Mucosa of descending colon (tissue), 3 donors: ENCODE measurements at regions not wholly inside any gene's neighbourhood (a gene's known extent, or its start where the extent isn't known, plus 50 kb on each side); places are given as distances from the start of the nearest gene placed in this dataset.

ENCODE experiments used
- ATAC-seq: fragments of 200-7000 bp; cut with Tn5 transposase; one replicate; pipeline ENCODE4 v1.9.1; 2020; ENCODE audit warnings: mild to moderate bottlenecking, moderate library complexity
- DNase-seq, 3 donors: peaks; one replicate each; pipeline ENCODE4 v3.0.0-alpha.2; 2020
- H3K36me3 ChIP-seq: fragments of 200-600 bp; one replicate; pipeline ENCODE4 v1.8.0; 2021; ENCODE audit warnings: low read depth, mild to moderate bottlenecking
- H3K4me1 ChIP-seq: fragments of 200-600 bp; one replicate; pipeline ENCODE4 v1.8.0; 2021; ENCODE audit warnings: low read depth, mild to moderate bottlenecking
- H3K4me3 ChIP-seq: fragments of 200-600 bp; one replicate; pipeline ENCODE4 v1.8.0; 2021; ENCODE audit warnings: mild to moderate bottlenecking
- H3K9me3 ChIP-seq: fragments of 200-600 bp; one replicate; pipeline ENCODE4 v1.8.0; 2021; ENCODE audit warnings: mild to moderate bottlenecking
- intact Hi-C, 2 donors: fragments of 100-400 bp; cut with DNase I in 1 of 2; cut with micrococcal nuclease in 1 of 2; formaldehyde crosslinking; loops; one replicate each; pipeline versions ENCODE4 v1.11.0 to v1.11.1; 2022; cut with DNase I, micrococcal nuclease
- TF ChIP-seq, protein P1 (sequence below): fragments of 200-600 bp; IDR thresholded peaks from one replicate; pipeline ENCODE4 v1.8.0; 2022; ENCODE audit warnings: antibody characterized with exemption, mild to moderate bottlenecking
- donor health status: DM: no; HTN: no; CAD: no; lungs with moderate emphysema.
- donor health status: DM: no; HTN: no; CAD: no.
- donor health status: DM: no; HTN: yes; CAD: no.

DNA sequence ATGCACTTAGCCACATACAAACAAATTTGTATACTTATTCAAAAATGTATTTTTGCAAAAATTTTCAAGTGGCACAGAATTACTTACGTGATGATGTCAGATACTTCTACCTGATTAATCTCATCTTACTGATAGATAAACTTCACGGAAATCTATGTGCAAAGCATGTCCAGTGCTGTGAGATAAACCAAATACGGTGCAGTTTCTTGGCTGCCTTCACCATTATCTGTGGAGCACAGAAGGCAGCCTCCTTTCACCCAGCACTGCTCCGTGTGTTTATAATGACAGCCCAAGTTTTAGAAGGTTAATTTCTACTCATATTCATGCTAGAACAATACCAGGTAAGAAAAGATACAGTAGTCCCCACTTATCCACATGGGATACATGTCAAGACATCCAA is 59.0 kb upstream of the PDE10A start:
- ATAC-seq, result no peak
- intact Hi-C loops, result no loop called here
- TF ChIP-seq, protein P1, sequence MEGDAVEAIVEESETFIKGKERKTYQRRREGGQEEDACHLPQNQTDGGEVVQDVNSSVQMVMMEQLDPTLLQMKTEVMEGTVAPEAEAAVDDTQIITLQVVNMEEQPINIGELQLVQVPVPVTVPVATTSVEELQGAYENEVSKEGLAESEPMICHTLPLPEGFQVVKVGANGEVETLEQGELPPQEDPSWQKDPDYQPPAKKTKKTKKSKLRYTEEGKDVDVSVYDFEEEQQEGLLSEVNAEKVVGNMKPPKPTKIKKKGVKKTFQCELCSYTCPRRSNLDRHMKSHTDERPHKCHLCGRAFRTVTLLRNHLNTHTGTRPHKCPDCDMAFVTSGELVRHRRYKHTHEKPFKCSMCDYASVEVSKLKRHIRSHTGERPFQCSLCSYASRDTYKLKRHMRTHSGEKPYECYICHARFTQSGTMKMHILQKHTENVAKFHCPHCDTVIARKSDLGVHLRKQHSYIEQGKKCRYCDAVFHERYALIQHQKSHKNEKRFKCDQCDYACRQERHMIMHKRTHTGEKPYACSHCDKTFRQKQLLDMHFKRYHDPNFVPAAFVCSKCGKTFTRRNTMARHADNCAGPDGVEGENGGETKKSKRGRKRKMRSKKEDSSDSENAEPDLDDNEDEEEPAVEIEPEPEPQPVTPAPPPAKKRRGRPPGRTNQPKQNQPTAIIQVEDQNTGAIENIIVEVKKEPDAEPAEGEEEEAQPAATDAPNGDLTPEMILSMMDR, result no peak

DNA sequence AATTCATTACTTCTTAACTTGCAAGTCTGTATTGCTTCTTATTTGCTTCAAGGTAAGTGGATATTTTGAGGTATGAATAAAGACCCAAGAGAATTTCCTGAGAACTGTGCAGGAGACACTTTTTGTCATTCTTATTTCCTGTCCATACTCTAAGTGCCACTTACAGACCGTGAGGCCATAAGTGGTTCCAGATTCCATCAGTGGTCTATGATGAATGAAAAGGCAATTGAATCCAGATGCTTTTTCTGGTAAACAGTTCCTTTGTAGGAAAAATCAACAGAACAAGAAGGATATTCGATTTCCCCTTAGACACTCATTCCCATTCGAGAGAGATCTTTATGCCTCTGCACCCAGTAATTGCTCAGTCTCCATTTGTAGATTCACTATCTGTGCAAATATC is 58.3 kb upstream of the PDE10A start:
- DNase-seq, result no peak
- intact Hi-C loops, result no loop called here
- Histone ChIP-seq H3K36me3 (no peaks in the 10 kb centered on the region), H3K9me3 (no peaks in the 10 kb centered on the region), H3K4me1 (no peaks in the 10 kb centered on the region), H3K4me3 (no peak overlapping the region)
- TF ChIP-seq, protein P1, result no peak
- no peak for ATAC-seq

More for the DNA sequence above, 59.0 kb upstream of the PDE10A start:
- Histone ChIP-seq H3K4me3 (no peak overlapping the region), H3K9me3 (no peaks in the 10 kb centered on the region), H3K4me1 (no peaks in the 10 kb centered on the region), H3K36me3 (no peaks in the 10 kb centered on the region)
- DNase-seq, result no peak

DNA sequence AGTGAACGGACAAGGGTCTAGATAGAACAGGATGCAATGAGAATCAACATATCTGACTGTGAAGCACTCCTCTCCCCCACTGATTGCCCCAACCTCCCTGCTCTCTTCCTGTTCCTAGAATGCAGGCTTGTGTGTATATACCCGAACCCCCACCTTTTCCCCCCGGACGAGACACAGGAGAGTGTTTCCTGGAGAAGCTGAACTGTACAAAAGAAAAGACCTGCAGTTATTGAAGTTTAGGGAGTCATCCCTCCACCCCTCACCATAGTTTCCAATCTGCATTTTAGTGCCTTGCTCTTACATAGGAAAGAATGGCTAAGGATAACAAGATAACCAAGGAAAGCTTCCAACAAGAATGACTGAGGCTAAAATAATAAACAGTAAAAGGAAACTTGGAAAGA is 55.5 kb upstream of the PDE10A start:
- no peak overlapping the region for H3K4me3 ChIP-seq
- H3K36me3 ChIP-seq, result no peaks in the 10 kb centered on the region
- DNase-seq (no peak), ATAC-seq (no peak)
- intact Hi-C loops, result no loop called here
- no peaks in the 10 kb centered on the region for H3K9me3 ChIP-seq
- TF ChIP-seq, protein P1, result no peak
- no peaks in the 10 kb centered on the region for H3K4me1 ChIP-seq

DNA sequence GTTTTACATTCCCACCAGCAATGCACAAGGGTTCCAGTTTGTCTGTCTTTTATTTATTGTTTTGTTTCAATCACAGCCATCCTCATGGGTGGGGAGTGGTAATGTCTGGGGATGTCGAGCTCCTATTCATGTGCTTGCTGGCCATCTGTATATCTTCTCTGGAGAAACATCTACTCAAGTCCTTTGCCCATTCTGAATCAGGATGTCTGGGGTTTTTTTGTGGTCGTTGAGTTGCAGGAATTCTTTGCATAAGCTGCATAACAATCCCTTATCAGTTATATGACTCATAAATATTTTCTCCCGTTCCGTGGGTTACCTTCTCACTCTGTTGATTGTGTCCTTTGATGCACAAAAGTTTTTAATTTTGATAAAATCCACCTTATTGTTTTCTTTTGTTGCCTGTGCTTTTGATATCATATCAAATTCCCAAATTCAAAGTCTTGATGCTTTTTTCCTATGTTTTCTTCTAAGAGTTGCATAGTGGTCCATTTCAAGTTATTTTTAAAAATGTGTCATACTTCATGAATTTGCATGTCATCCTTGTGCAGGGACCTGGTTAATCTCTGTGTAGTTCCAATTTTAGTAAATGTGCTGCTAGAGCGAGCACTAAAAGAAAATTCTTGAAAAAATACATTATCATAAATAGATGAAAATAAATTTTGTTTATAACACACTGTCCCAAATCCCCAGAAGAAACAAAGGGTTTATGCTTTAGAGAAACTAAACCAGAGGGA is 54.9 kb upstream of the PDE10A start:
- H3K4me1 ChIP-seq, result no peaks in the 10 kb centered on the region
- H3K9me3 ChIP-seq, result no peaks in the 10 kb centered on the region
- no peak overlapping the region for H3K4me3 ChIP-seq
- intact Hi-C loops, result no loop called here
- no peak for DNase-seq
- H3K36me3 ChIP-seq, result no peaks in the 10 kb centered on the region
- TF ChIP-seq, protein P1, result no peak
- ATAC-seq, result no peak

DNA sequence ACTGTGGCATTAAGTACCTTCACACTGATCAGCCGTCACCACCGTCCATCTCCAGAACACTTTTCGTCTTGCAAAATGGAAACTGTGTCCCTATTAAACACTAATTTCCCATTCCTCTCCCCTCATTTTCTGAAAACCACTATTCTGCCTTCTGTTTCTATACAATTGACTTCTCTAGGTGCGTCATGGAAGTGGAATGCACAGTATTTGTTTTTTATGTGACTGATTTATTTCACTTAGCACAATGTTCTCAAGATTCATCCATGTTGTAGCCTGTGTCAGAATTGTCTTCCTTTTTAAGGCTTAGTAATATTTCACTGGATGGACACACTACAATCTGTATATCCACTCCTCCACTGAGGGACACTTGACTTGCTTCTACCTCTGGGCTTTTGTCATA is 53.8 kb upstream of the PDE10A start:
- no peak for DNase-seq
- TF ChIP-seq, protein P1, result no peak
- Histone ChIP-seq H3K4me1 (no peaks in the 10 kb centered on the region), H3K36me3 (no peaks in the 10 kb centered on the region), H3K9me3 (no peaks in the 10 kb centered on the region), H3K4me3 (no peak overlapping the region)
- no peak for ATAC-seq
- intact Hi-C loops, result no loop called here

DNA sequence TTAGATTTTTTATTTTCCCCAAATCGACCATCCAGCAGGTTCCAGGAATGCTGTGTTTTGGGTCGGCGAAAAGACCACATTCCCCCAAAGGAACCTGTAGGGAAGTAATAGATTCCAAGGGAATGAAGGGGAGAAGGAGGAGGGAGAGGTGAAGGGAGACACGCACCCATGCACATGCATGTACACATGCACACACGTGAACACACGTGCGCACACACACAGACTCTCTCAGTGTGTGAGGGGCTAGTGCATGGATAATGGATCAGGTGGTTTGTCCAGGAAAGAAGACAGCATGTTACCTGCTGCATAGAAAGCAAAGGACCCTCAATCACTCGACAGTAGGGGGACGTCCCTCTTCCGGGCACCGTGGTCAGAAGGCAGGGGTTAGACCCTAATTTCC is 52.4 kb upstream of the PDE10A start:
- ATAC-seq, result no peak
- TF ChIP-seq, protein P1, result no peak

More for the DNA sequence above, 52.4 kb upstream of the PDE10A start:
- Histone ChIP-seq H3K4me1 (no peaks in the 10 kb centered on the region), H3K36me3 (no peaks in the 10 kb centered on the region), H3K4me3 (no peak overlapping the region), H3K9me3 (no peaks in the 10 kb centered on the region)
- DNase-seq, result no peak
- intact Hi-C loops, result no loop called here
